Transverse colon (tissue), 3 donors: ENCODE measurements at regions not wholly inside any gene's neighbourhood (a gene's known extent, or its start where the extent isn't known, plus 50 kb on each side); places are given as distances from the start of the nearest gene placed in this dataset.

ENCODE experiments used
- CTCF ChIP-seq, 5 experiments: fragments of 200-600 bp in 3 of 5; fragments of 450-650 bp in 2 of 5; sonication (generic) in 3 of 5; IDR thresholded peaks; 1 replicate in 2 of 5; 2 replicates in 3 of 5; pipeline ENCODE4 v1.5.1; 2016 to 2017; ENCODE audit warnings: antibody characterized with exemption in 5 of 5, inconsistent platforms in 3 of 5, mild to moderate bottlenecking in 2 of 5, moderate library complexity in 1 of 5
- POLR2A ChIP-seq: fragments of 450-650 bp; IDR thresholded peaks from one replicate; pipeline ENCODE4 v1.6.1; 2016; ENCODE audit warnings: antibody characterized with exemption, mild to moderate bottlenecking, moderate library complexity

- TF ChIP-seq POLR2A, result no peak
- no peak for TF ChIP-seq CTCF (IDR thresholded peaks at IDR 0.05)
Measured at GRCh38 chr15:35606450-35606779, 60.5 kb upstream of the DPH6 start.
